GM21576 (cell line): ENCODE measurements at regions not wholly inside any gene's neighbourhood (a gene's known extent, or its start where the extent isn't known, plus 50 kb on each side); places are given as distances from the start of the nearest gene placed in this dataset.

Experiments
- ATAC-seq: cut with Tn5 transposase; IDR thresholded peaks from one replicate; pipeline ENCODE4 v1.9.1; 2021; ENCODE audit warnings: mild to moderate bottlenecking, moderate library complexity; ENCODE audit not compliant: unreplicated experiment

DNA sequence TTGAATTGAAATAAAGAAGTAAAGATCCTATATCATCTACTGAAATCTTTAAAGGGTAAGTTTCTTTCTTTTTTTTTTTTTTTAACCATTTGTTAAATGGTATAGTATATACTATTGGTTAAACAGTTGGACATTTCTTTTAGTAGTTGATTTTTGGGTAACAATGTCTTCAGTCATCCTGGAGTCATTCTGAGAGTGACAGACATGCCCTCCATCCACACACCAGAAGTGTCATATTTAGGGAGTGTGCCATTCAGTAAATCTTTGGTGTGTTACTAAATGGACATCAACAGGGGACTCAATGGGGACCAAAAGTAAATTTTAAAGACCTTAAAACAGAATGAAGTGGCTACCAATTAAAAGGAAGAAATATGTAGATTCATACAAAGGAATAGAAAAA lies 50.8 kb upstream of the SLC39A10 start:
- ATAC-seq: no peak

- no peak for ATAC-seq
Observed at GRCh38 chr2:195604706-195605105, 52.3 kb upstream of the SLC39A10 start.

GRCh38 chr2:195603998-195604397 lies 53.0 kb upstream of the SLC39A10 start:
- no peak for ATAC-seq

GRCh38 chr2:195603408-195603807 lies 53.6 kb upstream of the SLC39A10 start:
- no peak for ATAC-seq

DNA sequence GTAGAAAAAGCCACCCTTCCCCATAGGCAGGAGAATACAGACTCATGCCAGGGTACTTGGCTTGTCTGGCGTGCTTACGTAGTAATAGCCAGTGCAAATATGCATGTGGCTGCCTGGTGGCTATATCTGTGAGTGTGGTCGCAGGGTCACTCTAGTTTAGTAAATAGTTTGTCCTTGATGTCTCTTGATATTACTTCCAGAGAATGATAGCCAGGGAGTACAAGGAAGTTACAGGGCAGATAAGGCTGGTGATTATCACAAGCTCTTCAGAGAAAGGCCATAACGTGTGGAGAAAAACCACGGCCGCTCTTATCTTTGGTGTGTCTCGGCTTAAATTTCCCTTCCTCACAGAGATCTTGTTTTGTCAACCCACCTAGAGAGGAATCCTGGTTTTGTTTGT lies 54.3 kb upstream of the SLC39A10 start:
- no peak for ATAC-seq

DNA sequence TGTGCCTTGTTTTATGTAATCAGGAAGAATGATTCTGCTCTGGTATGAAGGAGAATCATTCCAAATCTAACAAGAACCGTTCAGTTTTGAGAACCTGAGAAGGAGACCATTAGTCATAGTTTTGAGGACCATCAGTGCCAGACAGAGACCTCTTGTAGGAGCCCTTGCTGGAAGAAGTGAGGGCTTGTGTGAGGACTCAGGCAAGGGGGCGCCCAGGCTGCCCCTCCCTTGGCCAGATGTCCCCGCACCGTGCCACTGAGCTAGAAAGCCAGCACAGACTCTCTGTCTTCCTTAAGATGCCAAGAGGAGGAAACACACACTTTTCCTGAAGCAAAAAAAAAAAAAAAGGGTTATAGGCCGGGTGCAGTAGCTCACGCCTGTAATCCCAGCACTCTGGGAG lies 55.7 kb upstream of the SLC39A10 start:
- ATAC-seq: no peak

DNA sequence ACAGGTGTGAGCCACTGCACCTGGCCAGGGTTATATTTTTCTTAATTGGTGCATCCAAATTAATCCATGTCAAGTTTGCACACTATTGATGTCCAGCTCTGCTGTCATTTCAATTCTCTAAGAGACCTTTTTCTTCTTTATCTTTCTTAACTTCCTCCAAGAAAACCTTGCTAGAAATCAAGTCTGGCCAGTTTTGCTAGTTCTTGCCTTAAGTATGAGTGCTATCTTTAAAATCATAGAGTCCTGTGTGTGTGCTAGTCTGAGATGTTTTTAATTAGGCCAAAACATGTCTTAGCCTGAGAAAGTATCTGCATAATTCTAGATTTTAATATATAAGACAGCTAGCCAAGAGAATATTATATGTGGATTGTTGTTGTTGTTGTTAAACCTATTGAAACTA lies 56.2 kb upstream of the SLC39A10 start:
- no peak for ATAC-seq

DNA sequence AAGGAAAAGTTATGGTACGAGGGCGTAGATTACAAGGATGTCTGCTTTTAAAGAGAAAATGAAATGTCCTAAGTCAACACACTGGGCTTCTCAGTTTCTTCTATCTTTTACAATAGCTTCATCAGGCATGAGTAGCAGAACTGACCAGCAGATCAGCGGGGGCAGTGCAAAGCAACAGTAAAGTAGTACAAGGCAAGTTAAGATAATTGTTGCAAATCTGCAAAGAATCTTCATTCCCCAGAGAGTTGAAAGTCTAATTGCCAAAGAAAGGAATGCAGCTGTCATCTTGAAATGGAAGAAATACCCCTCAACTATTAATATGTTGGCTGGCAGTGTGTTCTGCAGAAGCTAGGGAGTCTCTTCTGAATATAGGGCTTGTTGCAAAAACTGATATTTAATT lies 60.2 kb upstream of the SLC39A10 start:
- ATAC-seq: no peak

- no peak for ATAC-seq
Observed at GRCh38 chr2:195595825-195596224, 61.2 kb upstream of the SLC39A10 start.

- ATAC-seq: no peak
Observed at GRCh38 chr2:195594919-195595694, 61.9 kb upstream of the SLC39A10 start.

- ATAC-seq: no peak
Observed at GRCh38 chr2:195594248-195594647, 62.8 kb upstream of the SLC39A10 start.

GRCh38 chr2:195592105-195592504 lies 64.9 kb upstream of the SLC39A10 start:
- ATAC-seq: no peak

- ATAC-seq: no peak
Observed at GRCh38 chr2:195590861-195591205, 66.2 kb upstream of the SLC39A10 start.

- ATAC-seq: no peak
Observed at GRCh38 chr2:195590199-195590860, 66.7 kb upstream of the SLC39A10 start.

GRCh38 chr2:195587966-195588365 lies 69.1 kb upstream of the SLC39A10 start:
- no peak for ATAC-seq

DNA sequence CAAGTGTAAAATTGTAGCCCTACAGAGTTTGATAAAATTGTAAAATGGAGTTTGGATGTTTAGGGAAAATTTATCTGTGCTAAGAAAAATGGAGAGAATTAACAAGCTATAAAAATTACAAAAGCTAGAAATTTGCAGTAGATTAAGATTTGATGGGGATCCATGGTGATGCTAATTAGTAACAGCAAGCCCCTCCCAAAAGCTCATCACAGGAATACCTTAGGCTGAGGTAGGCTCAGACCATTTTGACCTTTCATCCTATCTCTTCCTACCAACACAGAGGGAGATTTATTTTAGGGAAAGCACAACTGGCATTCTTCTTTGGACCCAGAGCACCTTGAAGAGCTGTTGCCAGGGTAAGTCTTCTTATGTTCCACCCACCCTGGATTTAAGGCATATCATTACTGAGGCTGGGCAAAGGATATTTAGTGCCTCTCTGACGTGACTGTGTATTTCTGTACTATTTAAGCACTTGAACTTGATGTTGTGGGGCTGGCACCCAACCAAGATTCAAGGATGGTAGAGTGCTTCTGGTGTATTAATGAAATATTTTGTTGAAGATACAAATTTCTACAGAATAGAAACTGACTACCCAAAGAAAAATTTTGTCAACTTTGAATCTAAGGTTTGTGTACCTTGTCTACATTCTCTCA lies 70.8 kb upstream of the SLC39A10 start:
- ATAC-seq: no peak

DNA sequence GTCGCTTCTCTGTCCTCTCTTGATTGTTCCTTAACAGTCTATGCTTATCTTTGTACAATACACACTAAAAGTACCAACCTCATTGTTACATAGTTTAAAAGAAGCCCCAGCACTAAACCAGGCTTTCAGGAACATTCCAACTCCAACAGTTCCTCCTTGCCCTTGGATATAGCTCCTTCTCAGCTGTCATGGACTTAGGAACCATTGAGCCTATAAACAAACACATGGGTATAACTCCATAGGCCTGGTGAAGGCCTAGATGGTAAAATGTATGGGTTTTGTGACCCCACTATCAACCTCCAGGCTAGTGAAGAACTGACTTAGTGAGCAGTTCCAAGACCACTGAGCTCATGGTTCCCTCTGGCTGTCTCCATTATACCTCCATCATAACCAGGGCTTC lies 74.8 kb upstream of the SLC39A10 start:
- ATAC-seq: no peak

GRCh38 chr2:195579776-195580555 lies 77.1 kb upstream of the SLC39A10 start:
- ATAC-seq: peak; percentile 59

GRCh38 chr2:195575879-195576401 lies 81.1 kb upstream of the SLC39A10 start:
- ATAC-seq: peak; percentile 57

GRCh38 chr2:195575016-195575415 lies 82.0 kb upstream of the SLC39A10 start:
- ATAC-seq: no peak

DNA sequence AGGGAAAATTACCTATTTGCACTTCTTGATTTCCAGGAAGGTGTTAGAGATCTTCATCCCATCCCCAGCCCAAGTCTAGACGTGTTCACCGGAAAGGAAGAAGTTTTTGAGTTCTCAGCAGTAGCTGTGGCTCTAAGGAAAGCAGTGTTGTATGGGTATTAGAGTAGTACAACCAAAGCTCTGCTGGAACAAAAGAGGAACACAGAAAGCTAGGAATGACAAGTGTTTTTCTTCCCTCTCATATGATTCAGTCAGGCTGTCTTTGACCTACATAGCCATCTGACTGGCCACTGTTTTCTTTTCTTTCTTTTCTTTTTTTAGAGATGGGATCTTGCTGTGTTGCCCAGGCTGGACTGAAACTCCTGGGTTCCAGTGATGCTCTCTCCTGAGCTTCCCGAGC lies 82.7 kb upstream of the SLC39A10 start:
- no peak for ATAC-seq
